H1 (cell line): ENCODE measurements at regions not wholly inside any gene's neighbourhood (a gene's known extent, or its start where the extent isn't known, plus 50 kb on each side); places are given as distances from the start of the nearest gene placed in this dataset.

ENCODE experiments used
- SIX5 ChIP-seq: IDR thresholded peaks from 2 replicates; pipeline ENCODE4 v1.6.1; 2011; ENCODE audit warnings: mild to moderate bottlenecking, low read depth, low read length
- TCF12 ChIP-seq: IDR thresholded peaks from 2 replicates; pipeline ENCODE4 v1.6.1; 2011; ENCODE audit warnings: low read depth, mild to moderate bottlenecking, low read length
- USF2 ChIP-seq: IDR thresholded peaks from 2 replicates; pipeline ENCODE4 v1.6.1; 2011; ENCODE audit warnings: low read length, improper control_type of control experiment

DNA sequence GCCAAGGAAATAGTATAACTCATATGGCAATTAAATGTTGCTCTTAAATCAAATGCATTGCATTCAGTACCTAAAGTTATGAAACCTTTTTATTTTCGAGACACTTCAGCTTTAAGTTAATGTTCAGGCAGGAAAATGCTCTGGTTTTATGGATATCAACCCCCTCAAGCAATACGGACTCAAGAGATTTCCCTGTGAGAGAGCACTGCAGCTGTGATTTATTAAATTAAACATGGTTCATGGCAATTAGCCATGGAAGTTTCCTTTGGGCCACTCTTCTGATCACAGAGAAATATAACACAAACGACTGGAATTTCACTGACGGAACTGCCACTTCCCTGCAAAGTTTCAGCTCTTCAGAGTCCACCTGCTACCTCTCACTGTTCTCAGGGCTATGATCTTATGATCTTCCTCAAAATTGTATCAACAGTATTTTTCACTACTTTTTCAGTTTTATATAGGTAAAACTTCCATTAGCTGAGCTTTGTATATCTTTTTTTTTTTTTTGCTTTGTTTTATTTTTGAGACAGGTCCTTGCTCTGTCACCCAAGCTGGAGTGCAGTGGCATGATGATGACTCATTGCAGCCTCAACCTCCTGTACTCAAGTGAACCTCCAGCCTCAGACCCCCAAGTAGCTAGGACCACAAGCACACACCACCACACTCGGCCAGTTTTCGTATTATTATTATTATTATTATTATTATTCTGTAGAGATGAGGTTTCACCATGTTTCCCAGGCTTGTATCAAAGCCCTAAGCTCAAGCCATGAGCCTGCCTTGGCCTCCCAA, 923.1 kb upstream of the TMPRSS15 start (continued):
- no peak for TF ChIP-seq TCF12
- TF ChIP-seq USF2, result no peak
- TF ChIP-seq SIX5, result no peak
